Caco-2 (cell line): ENCODE measurements at regions not wholly inside any gene's neighbourhood (a gene's known extent, or its start where the extent isn't known, plus 50 kb on each side); places are given as distances from the start of the nearest gene placed in this dataset.

Source experiments
- BruUV-seq: library from RNA; stranded (reverse); fragments of 400-500 nt; replicated peaks from 2 replicates; lab custom pipeline; 2021; lab: Mats Ljungman, UMichigan
- CTCF ChIA-PET: fragments of 300-600 bp; sonication (Branson Sonifier 250); formaldehyde crosslinking; loops from one replicate; lab custom pipeline; 2022; ENCODE audit warnings: antibody characterized with exemption; lab: Charles Lee
- POLR2A ChIA-PET: fragments of 300-600 bp; sonication (Branson Sonifier 250); formaldehyde crosslinking; loops from one replicate; lab custom pipeline; 2022; ENCODE audit warnings: antibody characterized with exemption; lab: Charles Lee
- DNase-seq, 2 experiments: peaks; one replicate each; pipeline versions ENCODE4 v3.0.0 to v3.0.0-alpha.2; 2020 to 2022
- H3K27me3 ChIP-seq: replicated peaks from 2 replicates; pipeline ENCODE4 v1.6.0; 2011; ENCODE audit warnings: low read length; ENCODE audit not compliant: control insufficient read depth, insufficient read depth
- H3K36me3 ChIP-seq: 2 replicates; pipeline ENCODE4 v1.5.1; 2011; ENCODE audit warnings: low read length; ENCODE audit not compliant: control insufficient read depth, insufficient read depth
- H3K4me1 ChIP-seq: fragments of 250-450 bp; sonication (Bioruptor Pico); 2 replicates; pipeline ENCODE4 v1.5.1; 2020; ENCODE audit warnings: mild to moderate bottlenecking
- H3K4me3 ChIP-seq: 2 replicates; pipeline ENCODE4 v1.5.1; 2011; ENCODE audit warnings: low read depth, mild to moderate bottlenecking, control low read depth, low read length
- H3K9me3 ChIP-seq: fragments of 250-450 bp; sonication (Bioruptor Pico); 2 replicates; pipeline ENCODE4 v1.5.1; 2020; ENCODE audit warnings: mild to moderate bottlenecking, moderate library complexity
- H3K27ac Mint-ChIP-seq: one replicate; pipeline ENCODE4 v1.8.0; 2022; ENCODE audit warnings: mixed read lengths; ENCODE audit not compliant: unreplicated experiment
- H3K27me3 Mint-ChIP-seq: one replicate; pipeline ENCODE4 v1.8.0; 2022; ENCODE audit warnings: mixed read lengths; ENCODE audit not compliant: insufficient read depth, unreplicated experiment
- H3K36me3 Mint-ChIP-seq: one replicate; pipeline ENCODE4 v1.8.0; 2022; ENCODE audit warnings: mild to moderate bottlenecking, mixed read lengths; ENCODE audit not compliant: insufficient read depth, unreplicated experiment
- H3K4me1 Mint-ChIP-seq: one replicate; pipeline ENCODE4 v1.8.0; 2022; ENCODE audit warnings: low read depth, mixed read lengths; ENCODE audit not compliant: unreplicated experiment
- H3K4me3 Mint-ChIP-seq: one replicate; pipeline ENCODE4 v1.8.0; 2022; ENCODE audit warnings: mild to moderate bottlenecking, moderate library complexity, mixed read lengths; ENCODE audit not compliant: unreplicated experiment
- H3K9me3 Mint-ChIP-seq: one replicate; pipeline ENCODE4 v1.8.0; 2022; ENCODE audit warnings: mixed read lengths; ENCODE audit not compliant: unreplicated experiment
- CTCF ChIP-seq, 2 experiments: fragments of 200-600 bp in 1 of 2; IDR thresholded peaks; 1 replicate in 1 of 2; 2 replicates in 1 of 2; pipeline versions ENCODE4 v1.5.1 to v1.8.0; 2011 to 2022; ENCODE audit warnings: antibody characterized with exemption in 1 of 2, control low read depth in 1 of 2, inconsistent platforms in 1 of 2, low read depth in 1 of 2, low read length in 1 of 2, mild to moderate bottlenecking in 1 of 2, moderate library complexity in 1 of 2; ENCODE audit not compliant: insufficient read depth in 1 of 2, severe bottlenecking in 1 of 2, unreplicated experiment in 1 of 2
- intact Hi-C: fragments of 100-400 bp; cut with micrococcal nuclease; formaldehyde crosslinking; loops from one replicate; pipeline ENCODE4 v1.10.0; 2022; ENCODE audit not compliant: unreplicated experiment

- intact Hi-C loops: no loop called here
- H3K4me3 Mint-ChIP-seq: no peak overlapping the region
- H3K9me3 Mint-ChIP-seq: no peaks in the 10 kb centered on the region
- no peak for TF ChIP-seq CTCF (IDR thresholded peaks at IDR 0.05; ENCODE audit: insufficient read depth in 1 of 2, low read depth in 1 of 2, low read length in 1 of 2, severe bottlenecking in 1 of 2, unreplicated experiment in 1 of 2)
- no peaks in the 10 kb centered on the region for H3K4me1 Mint-ChIP-seq
- BruUV-seq: no TSS peak
- H3K27ac Mint-ChIP-seq: no peak overlapping the region
- peaks cover 3% of the 10 kb centered on the region for H3K27me3 Mint-ChIP-seq
- no peaks in the 10 kb centered on the region for H3K36me3 ChIP-seq
- no peaks in the 10 kb centered on the region for H3K36me3 Mint-ChIP-seq
- no peak for DNase-seq
- H3K4me1 ChIP-seq: no peaks in the 10 kb centered on the region
- H3K4me3 ChIP-seq: no peak overlapping the region
- ChIA-PET CTCF (no interaction called here), POLR2A (no interaction called here)
- no peaks in the 10 kb centered on the region for H3K27me3 ChIP-seq
- H3K9me3 ChIP-seq: no peaks in the 10 kb centered on the region
Observed at GRCh38 chr6:153872946-153873345, 166.1 kb upstream of the OPRM1 start.

- BruUV-seq: no TSS peak
- Mint-ChIP-seq H3K4me1 (no peaks in the 10 kb centered on the region), H3K27me3 (peaks cover 13% of the 10 kb centered on the region), H3K9me3 (no peaks in the 10 kb centered on the region), H3K4me3 (no peak overlapping the region), H3K36me3 (no peaks in the 10 kb centered on the region), H3K27ac (no peak overlapping the region)
- Histone ChIP-seq H3K36me3 (no peaks in the 10 kb centered on the region), H3K4me3 (no peak overlapping the region), H3K9me3 (no peaks in the 10 kb centered on the region), H3K4me1 (no peaks in the 10 kb centered on the region), H3K27me3 (no peaks in the 10 kb centered on the region)
- DNase-seq: no peak
- TF ChIP-seq CTCF (IDR thresholded peaks at IDR 0.05; ENCODE audit: insufficient read depth in 1 of 2, low read depth in 1 of 2, low read length in 1 of 2, severe bottlenecking in 1 of 2, unreplicated experiment in 1 of 2): no peak
- intact Hi-C loops: no loop called here
- ChIA-PET POLR2A (no interaction called here), CTCF (no interaction called here)
Observed at GRCh38 chr6:153862927-153863326, 176.1 kb upstream of the OPRM1 start.

- H3K4me3 Mint-ChIP-seq: no peak overlapping the region
- CTCF ChIA-PET: no interaction called here
Observed at GRCh38 chr6:153862139-153862538, 176.9 kb upstream of the OPRM1 start.

More at GRCh38 chr6:153862139-153862538, 176.9 kb upstream of the OPRM1 start:
- TF ChIP-seq CTCF (IDR thresholded peaks at IDR 0.05; ENCODE audit: insufficient read depth in 1 of 2, low read depth in 1 of 2, low read length in 1 of 2, severe bottlenecking in 1 of 2, unreplicated experiment in 1 of 2): no peak
- no peak overlapping the region for H3K27ac Mint-ChIP-seq
- no peaks in the 10 kb centered on the region for H3K4me1 Mint-ChIP-seq
- peaks cover 13% of the 10 kb centered on the region for H3K27me3 Mint-ChIP-seq
- no TSS peak for BruUV-seq
- Histone ChIP-seq H3K4me3 (no peak overlapping the region), H3K4me1 (no peaks in the 10 kb centered on the region), H3K36me3 (no peaks in the 10 kb centered on the region), H3K9me3 (no peaks in the 10 kb centered on the region), H3K27me3 (no peaks in the 10 kb centered on the region)
- H3K36me3 Mint-ChIP-seq: no peaks in the 10 kb centered on the region
- H3K9me3 Mint-ChIP-seq: no peaks in the 10 kb centered on the region
- intact Hi-C loops: no loop called here
- POLR2A ChIA-PET: no interaction called here
- no peak for DNase-seq
